CD4-positive, alpha-beta T cell treated with Interleukin-17A for 4 hours (primary cell): ENCODE measurements at regions not wholly inside any gene's neighbourhood (a gene's known extent, or its start where the extent isn't known, plus 50 kb on each side); places are given as distances from the start of the nearest gene placed in this dataset.
"Not testable (repeated sequence)": the region's sequence is repeated elsewhere in the genome, so short reads cannot be mapped to it uniquely, and the experiment has no call there.

Experiments
- DNase-seq: peaks from one replicate; pipeline ENCODE4 v3.0.0-alpha.2; 2020; ENCODE audit warnings: mixed read lengths

- no peak for DNase-seq
Observed at GRCh38 chr18:57953883-57954282, 90.1 kb upstream of the NEDD4L start.

- DNase-seq: no peak
Observed at GRCh38 chr18:57951999-57952774, 91.8 kb upstream of the NEDD4L start.

GRCh38 chr18:57951117-57951796 lies 92.8 kb upstream of the NEDD4L start:
- no peak for DNase-seq

- no peak for DNase-seq
Observed at GRCh38 chr18:57950542-57950941, 93.5 kb upstream of the NEDD4L start.

DNA sequence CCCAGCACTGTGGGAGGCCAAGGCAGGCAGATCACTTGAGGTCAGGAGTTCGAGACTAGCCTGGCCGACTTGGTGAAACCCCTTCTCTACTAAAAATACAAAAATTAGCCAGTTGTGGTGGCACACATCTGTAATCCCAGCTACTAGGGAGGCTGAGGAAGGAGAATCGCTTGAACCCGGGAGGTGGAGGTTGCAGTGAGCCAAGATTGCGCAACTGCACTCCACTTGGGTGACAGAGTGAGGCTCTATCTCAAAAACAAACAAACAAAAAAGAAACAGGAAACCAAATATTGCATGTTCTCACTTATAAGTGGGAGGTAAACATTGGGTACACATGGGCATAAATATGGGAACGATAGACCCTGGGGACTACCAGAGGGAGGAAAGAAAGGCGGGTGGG lies 94.7 kb upstream of the NEDD4L start:
- not testable (repeated sequence) for DNase-seq

GRCh38 chr18:57947117-57947516 lies 96.9 kb upstream of the NEDD4L start:
- DNase-seq: no peak

- no peak for DNase-seq
Observed at GRCh38 chr18:57943723-57944122, 100.3 kb upstream of the NEDD4L start.

- no peak for DNase-seq
Observed at GRCh38 chr18:57942493-57942892, 101.5 kb upstream of the NEDD4L start.

- no peak for DNase-seq
Observed at GRCh38 chr18:57941841-57942489, 102.1 kb upstream of the NEDD4L start.

DNA sequence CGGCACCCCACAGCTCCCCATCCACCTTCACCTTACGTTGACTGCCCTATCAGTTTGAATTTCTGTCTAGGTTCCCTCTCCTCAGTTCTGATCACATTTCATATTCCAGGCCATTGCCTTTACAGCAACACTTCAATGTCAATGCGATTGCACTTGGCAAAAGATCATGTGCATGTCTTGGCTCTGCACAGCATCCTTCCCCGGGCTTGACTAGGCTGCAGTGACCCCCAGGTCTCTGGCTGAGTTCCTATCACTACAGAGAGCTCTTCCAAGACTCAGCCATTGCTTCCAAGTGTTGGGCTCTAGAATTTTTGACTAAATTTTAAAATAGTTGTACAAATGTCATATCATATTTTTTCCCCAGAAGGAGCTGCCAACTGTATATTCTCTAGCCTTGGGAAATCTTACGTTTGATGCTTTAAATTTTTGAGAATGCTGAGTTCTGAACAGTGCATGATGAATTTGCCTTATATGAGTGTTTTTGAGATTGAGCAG lies 103.8 kb upstream of the NEDD4L start:
- no peak for DNase-seq

GRCh38 chr18:57934375-57934774 lies 109.7 kb upstream of the NEDD4L start:
- not testable (repeated sequence) for DNase-seq

DNA sequence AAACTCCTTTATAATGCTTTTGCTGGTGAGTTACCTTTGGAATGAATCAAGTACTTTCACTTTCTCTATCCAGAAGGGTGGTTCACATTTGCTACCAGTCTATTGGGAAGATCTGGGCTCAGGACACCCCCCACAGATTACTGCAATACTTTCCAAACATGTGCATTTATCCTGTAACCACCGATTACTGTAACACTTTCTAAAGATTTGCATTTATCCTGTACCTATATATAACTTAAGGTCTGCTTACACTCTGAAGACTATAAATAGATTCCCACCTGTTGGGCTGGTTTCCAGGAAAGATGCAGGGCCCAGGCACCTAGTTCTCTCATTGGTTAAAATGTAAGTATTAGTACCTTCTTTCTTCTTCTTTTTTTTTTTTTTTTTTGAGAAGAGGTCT lies 113.0 kb upstream of the NEDD4L start:
- no peak for DNase-seq

GRCh38 chr18:57930476-57930875 lies 113.5 kb upstream of the NEDD4L start:
- DNase-seq: no peak

DNA sequence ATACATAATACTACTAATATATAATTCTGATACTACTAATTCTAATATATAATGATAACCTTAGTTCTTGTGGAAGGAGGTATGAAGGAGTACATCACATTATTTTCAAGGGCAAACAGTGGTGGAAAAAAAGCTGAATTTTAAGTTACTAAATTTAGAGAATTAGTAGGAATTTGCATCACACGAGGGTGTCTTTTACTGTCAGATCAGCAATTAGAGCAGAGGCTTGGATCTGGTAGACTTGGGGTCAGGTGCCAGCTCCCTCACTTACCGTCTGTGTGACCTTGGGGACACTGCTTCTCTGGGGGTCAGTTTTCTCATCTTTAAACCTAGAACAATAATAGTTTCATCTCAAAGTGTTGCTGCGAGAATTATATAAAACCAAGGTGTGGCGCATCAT lies 114.1 kb upstream of the NEDD4L start:
- DNase-seq: no peak

DNA sequence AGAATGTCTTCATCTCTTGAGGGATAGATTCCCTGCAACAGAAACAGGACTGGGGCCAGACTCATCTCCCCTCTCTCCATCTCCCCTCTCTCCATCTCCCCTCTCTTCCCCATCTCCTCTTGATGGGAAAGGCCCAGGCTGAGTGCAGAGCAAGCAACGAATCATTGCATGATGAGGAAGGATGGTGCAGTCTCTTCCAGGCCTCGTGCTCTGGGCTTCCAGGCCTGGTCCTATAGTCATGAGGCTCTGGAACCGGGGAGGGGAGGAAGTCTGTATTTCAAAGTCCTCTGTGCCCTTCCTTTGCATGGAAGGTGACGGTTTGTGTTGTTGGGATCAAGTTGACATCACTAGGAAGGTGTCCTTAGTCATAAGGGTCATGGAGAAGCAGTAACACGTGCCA lies 115.6 kb upstream of the NEDD4L start:
- no peak for DNase-seq

GRCh38 chr18:57927511-57927910 lies 116.5 kb upstream of the NEDD4L start:
- DNase-seq: no peak

- DNase-seq: no peak
Observed at GRCh38 chr18:57925706-57926105, 118.3 kb upstream of the NEDD4L start.

GRCh38 chr18:57923611-57924010 lies 120.4 kb upstream of the NEDD4L start:
- DNase-seq: no peak

GRCh38 chr18:57922885-57923284 lies 119.8 kb upstream of the ATP8B1 start:
- no peak for DNase-seq

- no peak for DNase-seq
Observed at GRCh38 chr18:57921708-57922107, 118.6 kb upstream of the ATP8B1 start.

GRCh38 chr18:57920036-57920435 lies 116.9 kb upstream of the ATP8B1 start:
- DNase-seq: no peak

DNA sequence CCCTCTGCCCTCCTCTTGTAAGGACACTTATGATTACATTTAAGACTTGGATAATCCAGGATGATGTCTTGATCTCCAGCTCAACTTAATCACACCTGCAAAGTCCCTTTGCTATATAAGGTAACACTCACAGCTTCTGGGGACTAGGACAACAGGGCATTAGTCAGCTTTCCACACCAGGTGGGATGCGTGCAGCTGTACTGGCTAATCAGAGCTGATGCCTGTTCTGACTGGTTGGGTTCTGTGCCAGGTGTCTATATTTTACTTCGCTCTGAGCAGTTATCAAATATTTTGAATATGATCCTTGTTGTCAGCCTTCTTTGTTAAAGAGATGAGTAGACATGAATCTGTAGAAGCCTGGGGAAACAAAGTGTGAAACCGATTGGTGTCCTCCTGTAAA lies 115.5 kb upstream of the ATP8B1 start:
- DNase-seq: no peak

DNA sequence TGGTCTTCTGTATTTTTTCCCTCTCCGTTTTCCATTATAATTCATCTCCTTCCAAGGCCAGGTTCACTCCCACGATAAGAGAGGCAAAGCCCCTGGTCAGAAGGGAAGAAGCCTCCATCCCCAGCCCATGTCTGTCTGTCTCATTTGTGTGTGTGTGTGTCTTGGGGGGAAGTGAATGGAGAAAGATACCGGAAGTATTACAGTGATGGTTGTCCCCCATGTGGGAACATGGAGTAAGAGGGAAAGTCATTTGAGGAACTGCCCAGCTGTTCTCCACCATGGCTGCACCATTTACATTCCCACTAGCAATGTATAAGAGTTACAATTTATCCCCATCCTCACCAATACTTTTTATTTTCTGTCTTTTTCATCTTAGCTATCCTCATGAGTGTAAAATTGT lies 113.6 kb upstream of the ATP8B1 start:
- DNase-seq: no peak
